IMR-90 (cell line): ENCODE measurements at regions not wholly inside any gene's neighbourhood (a gene's known extent, or its start where the extent isn't known, plus 50 kb on each side); places are given as distances from the start of the nearest gene placed in this dataset.

Experiments
- ATAC-seq: fragments of 200-7000 bp; cut with Tn5 transposase; 2 replicates; pipeline ENCODE4 v1.9.1; 2020; ENCODE audit warnings: low read depth, mild to moderate bottlenecking, moderate library complexity
- BruUV-seq: library from RNA; stranded (reverse); fragments of 400-500 nt; replicated peaks from 2 replicates; lab custom pipeline; 2021; lab: Mats Ljungman, UMichigan
- CTCF ChIA-PET: fragments of 300-600 bp; formaldehyde crosslinking; extraction: SDS; loops from one replicate; lab custom pipeline; 2021; ENCODE audit warnings: antibody characterized with exemption; lab: Yijun Ruan, JAX
- POLR2A ChIA-PET: fragments of 300-600 bp; sonication (Branson Sonifier 250); formaldehyde crosslinking; loops from one replicate; lab custom pipeline; 2022; ENCODE audit warnings: antibody characterized with exemption; ENCODE audit not compliant: unreplicated experiment; lab: Charles Lee
- DNase-seq: peaks from one replicate; pipeline ENCODE4 v3.0.0; 2013
- H2AFZ ChIP-seq: replicated peaks from 2 replicates; pipeline ENCODE3; 2013; ENCODE audit warnings: low read length, mild to moderate bottlenecking; ENCODE audit not compliant: poor library complexity
- H2AK5ac ChIP-seq: 2 replicates; pipeline ENCODE4 v1.6.1; 2013; ENCODE audit warnings: low read depth, low read length, inconsistent platforms
- H2AK9ac ChIP-seq: replicated peaks from 2 replicates; pipeline ENCODE3; 2013; ENCODE audit warnings: mild to moderate bottlenecking, low read depth, low read length, moderate library complexity; ENCODE audit not compliant: poor library complexity
- H2BK120ac ChIP-seq: 2 replicates; pipeline ENCODE4 v1.6.1; 2013; ENCODE audit warnings: low read depth, low read length, inconsistent platforms
- H2BK15ac ChIP-seq: 3 replicates; pipeline ENCODE4 v1.6.1; 2013; ENCODE audit warnings: low read depth, low read length, inconsistent platforms
- H2BK20ac ChIP-seq: 2 replicates; pipeline ENCODE4 v1.6.1; 2013; ENCODE audit warnings: low read depth, mild to moderate bottlenecking, inconsistent platforms, low read length, moderate library complexity
- H2BK5ac ChIP-seq: 2 replicates; pipeline ENCODE4 v1.6.1; 2013; ENCODE audit warnings: mild to moderate bottlenecking, low read depth, low read length, inconsistent platforms; ENCODE audit not compliant: poor library complexity, severe bottlenecking
- H3K14ac ChIP-seq: replicated peaks from 2 replicates; pipeline ENCODE4 v1.6.1; 2013; ENCODE audit warnings: low read depth, low read length, inconsistent platforms
- H3K18ac ChIP-seq: 2 replicates; pipeline ENCODE4 v1.6.1; 2013; ENCODE audit warnings: low read depth, low read length, control low read depth
- H3K23ac ChIP-seq: 2 replicates; pipeline ENCODE4 v1.6.1; 2013; ENCODE audit warnings: low read depth, low read length, inconsistent platforms
- H3K27ac ChIP-seq: 2 replicates; pipeline ENCODE4 v1.5.1; 2013; ENCODE audit warnings: mild to moderate bottlenecking, control low read depth, low read length; ENCODE audit not compliant: insufficient read depth
- H3K27me3 ChIP-seq: 2 replicates; pipeline ENCODE4 v1.6.1; 2013; ENCODE audit warnings: low read length; ENCODE audit not compliant: control insufficient read depth, insufficient read depth
- H3K36me3 ChIP-seq: 2 replicates; pipeline ENCODE4 v1.6.1; 2013; ENCODE audit warnings: low read length, mixed read lengths; ENCODE audit not compliant: control insufficient read depth, insufficient read depth
- H3K4ac ChIP-seq: 2 replicates; pipeline ENCODE4 v1.6.1; 2013; ENCODE audit warnings: low read depth, low read length, inconsistent platforms
- H3K4me1 ChIP-seq: 2 replicates; pipeline ENCODE4 v1.6.1; 2013; ENCODE audit warnings: low read length, mixed read lengths; ENCODE audit not compliant: control insufficient read depth, insufficient read depth
- H3K4me2 ChIP-seq: 2 replicates; pipeline ENCODE4 v1.6.1; 2013; ENCODE audit warnings: low read depth, mild to moderate bottlenecking, control low read depth, low read length, moderate library complexity
- H3K4me3 ChIP-seq: 2 replicates; pipeline ENCODE4 v1.5.1; 2013; ENCODE audit warnings: low read depth, mild to moderate bottlenecking, control low read depth, low read length, moderate library complexity; ENCODE audit not compliant: insufficient read depth
- H3K56ac ChIP-seq: 2 replicates; pipeline ENCODE4 v1.6.1; 2013; ENCODE audit warnings: low read length, inconsistent platforms; ENCODE audit not compliant: insufficient read depth; ENCODE audit errors: extremely low read depth
- H3K79me1 ChIP-seq, 2 experiments: 2 replicates each; pipeline ENCODE4 v1.6.1; 2013; ENCODE audit warnings: low read length in 2 of 2, inconsistent platforms in 1 of 2, low read depth in 1 of 2
- H3K9ac ChIP-seq: 2 replicates; pipeline ENCODE4 v1.6.1; 2013; ENCODE audit warnings: low read depth, low read length, control low read depth
- H3K9me1 ChIP-seq: 2 replicates; pipeline ENCODE4 v1.6.1; 2013; ENCODE audit warnings: low read length, inconsistent platforms; ENCODE audit not compliant: insufficient read depth
- H3K9me3 ChIP-seq: 2 replicates; pipeline ENCODE4 v1.6.1; 2013; ENCODE audit warnings: low read length; ENCODE audit not compliant: control insufficient read depth, insufficient read depth
- H4K20me1 ChIP-seq: 2 replicates; pipeline ENCODE4 v1.6.1; 2013; ENCODE audit warnings: low read length, inconsistent platforms; ENCODE audit not compliant: insufficient read depth
- H4K5ac ChIP-seq: 2 replicates; pipeline ENCODE4 v1.6.1; 2013; ENCODE audit warnings: mild to moderate bottlenecking, low read depth, low read length, control low read depth
- H4K8ac ChIP-seq, 2 experiments: 2 replicates each; pipeline ENCODE4 v1.6.1; 2013; ENCODE audit warnings: low read depth in 2 of 2, low read length in 2 of 2, control low read depth in 1 of 2, inconsistent platforms in 1 of 2
- H4K91ac ChIP-seq: 2 replicates; pipeline ENCODE4 v1.6.1; 2013; ENCODE audit warnings: low read depth, low read length, inconsistent platforms; ENCODE audit not compliant: insufficient read depth
- BHLHE40 ChIP-seq: fragments of 150-350 bp; IDR thresholded peaks from 2 replicates; pipeline ENCODE4 v1.6.1; 2016; ENCODE audit warnings: mild to moderate bottlenecking, low read depth, low read length
- CEBPB ChIP-seq: IDR thresholded peaks from 2 replicates; pipeline ENCODE4 v1.6.1; 2012; ENCODE audit warnings: low read depth, low read length, improper control_type of control experiment
- CHD1 ChIP-seq: IDR thresholded peaks from 2 replicates; pipeline ENCODE4 v1.6.1; 2012; ENCODE audit warnings: low read depth, low read length, improper control_type of control experiment
- FOS ChIP-seq: fragments of 150-350 bp; IDR thresholded peaks from 2 replicates; pipeline ENCODE4 v1.6.1; 2016; ENCODE audit warnings: low read depth, low read length
- MAFK ChIP-seq: IDR thresholded peaks from 2 replicates; pipeline ENCODE4 v1.6.1; 2012; ENCODE audit warnings: low read depth, low read length, improper control_type of control experiment
- MAZ ChIP-seq: IDR thresholded peaks from 2 replicates; pipeline ENCODE4 v1.6.1; 2012; ENCODE audit warnings: low read depth, mild to moderate bottlenecking, low read length, improper control_type of control experiment, moderate library complexity, borderline replicate concordance
- MXI1 ChIP-seq: IDR thresholded peaks from 2 replicates; pipeline ENCODE4 v1.6.1; 2012; ENCODE audit warnings: low read depth, mild to moderate bottlenecking, low read length, moderate library complexity, borderline replicate concordance
- NFE2L2 ChIP-seq: fragments of 150-350 bp; IDR thresholded peaks from 2 replicates; pipeline ENCODE4 v1.6.1; 2016; ENCODE audit warnings: low read depth, mild to moderate bottlenecking, low read length
- RCOR1 ChIP-seq: IDR thresholded peaks from 2 replicates; pipeline ENCODE4 v1.6.1; 2012; ENCODE audit warnings: mild to moderate bottlenecking, low read length, improper control_type of control experiment; ENCODE audit not compliant: insufficient replicate concordance
- RFX5 ChIP-seq: IDR thresholded peaks from 2 replicates; pipeline ENCODE4 v1.8.0; 2012; ENCODE audit warnings: low read depth, mild to moderate bottlenecking, low read length, moderate library complexity
- SMC3 ChIP-seq: fragments of 150-350 bp; IDR thresholded peaks from 2 replicates; pipeline ENCODE4 v1.6.1; 2016; ENCODE audit warnings: low read depth, mild to moderate bottlenecking, antibody characterized with exemption, low read length, moderate library complexity
- USF2 ChIP-seq: fragments of 150-350 bp; IDR thresholded peaks from 2 replicates; pipeline ENCODE4 v1.6.1; 2017; ENCODE audit warnings: mild to moderate bottlenecking, antibody characterized with exemption, low read length, low read depth
- WGBS, 2 experiments: methylation state at CpG; one replicate each; pipeline versions ENCODE4 v1.1.5 to v1.1.7; 2013; ENCODE audit warnings: missing lambda C conversion rate in 2 of 2; ENCODE audit not compliant: insufficient read length in 1 of 2; ENCODE audit errors: extremely low coverage in 2 of 2; 5-methylcytosine and 5-hydroxymethylcytosine counted together
- dilution Hi-C: fragments of 300-500 bp; cut with HindIII; formaldehyde crosslinking; loops from one replicate; pipeline ENCODE4 v1.14.3; 2018; ENCODE audit warnings: low sequenced_read_pairs; ENCODE audit not compliant: unreplicated experiment
- in situ Hi-C: fragments of 300-500 bp; cut with MboI; formaldehyde crosslinking; loops from 3 replicates; pipeline ENCODE4 v1.14.3; 2019; ENCODE audit warnings: low sequenced_read_pairs, inconsistent platforms, mixed read lengths
- intact Hi-C: fragments of 100-400 bp; cut with micrococcal nuclease; formaldehyde crosslinking; loops from 2 replicates; pipeline ENCODE4 v1.10.0; 2022
- TF ChIP-seq, protein P1 (sequence below): conservative IDR thresholded peaks from 2 replicates; pipeline ENCODE4 v1.5.1; 2012; ENCODE audit warnings: mild to moderate bottlenecking, low read depth, low read length, improper control_type of control experiment
- TF ChIP-seq, protein P2 (sequence below): fragments of 150-350 bp; IDR thresholded peaks from 2 replicates; pipeline ENCODE4 v1.6.1; 2016; ENCODE audit warnings: low read depth, mild to moderate bottlenecking, low read length, moderate library complexity, borderline replicate concordance

- H4K5ac ChIP-seq, result no peak overlapping the region
- H3K18ac ChIP-seq, result no peak overlapping the region
- no peaks in the 10 kb centered on the region for H3K27me3 ChIP-seq
- H3K9me3 ChIP-seq, result no peaks in the 10 kb centered on the region
- ChIA-PET POLR2A (no interaction called here), CTCF (interaction anchor here (0.7 kb wide), 1 partner anchor 71 kb away, joined by 3 read pairs; no protein-coding TSS in a partner anchor)
- H3K4me1 ChIP-seq, result no peaks in the 10 kb centered on the region
- no peak overlapping the region for H4K8ac ChIP-seq
- H3K23ac ChIP-seq, result no peak overlapping the region
- no peak overlapping the region for H2BK120ac ChIP-seq
- no peak overlapping the region for H2AK5ac ChIP-seq
- H3K27ac ChIP-seq, result no peak overlapping the region
- no peak for ATAC-seq
- no peak overlapping the region for H3K4me2 ChIP-seq
- no peak overlapping the region for H2BK20ac ChIP-seq
- TF ChIP-seq CEBPB (no peak), MAFK (no peak), MXI1 (no peak), RFX5 (no peak), USF2 (no peak), MAZ (no peak), RCOR1 (no peak), NFE2L2 (no peak), BHLHE40 (no peak), CHD1 (no peak), SMC3 (no peak), FOS (no peak)
- TF ChIP-seq, protein P1, sequence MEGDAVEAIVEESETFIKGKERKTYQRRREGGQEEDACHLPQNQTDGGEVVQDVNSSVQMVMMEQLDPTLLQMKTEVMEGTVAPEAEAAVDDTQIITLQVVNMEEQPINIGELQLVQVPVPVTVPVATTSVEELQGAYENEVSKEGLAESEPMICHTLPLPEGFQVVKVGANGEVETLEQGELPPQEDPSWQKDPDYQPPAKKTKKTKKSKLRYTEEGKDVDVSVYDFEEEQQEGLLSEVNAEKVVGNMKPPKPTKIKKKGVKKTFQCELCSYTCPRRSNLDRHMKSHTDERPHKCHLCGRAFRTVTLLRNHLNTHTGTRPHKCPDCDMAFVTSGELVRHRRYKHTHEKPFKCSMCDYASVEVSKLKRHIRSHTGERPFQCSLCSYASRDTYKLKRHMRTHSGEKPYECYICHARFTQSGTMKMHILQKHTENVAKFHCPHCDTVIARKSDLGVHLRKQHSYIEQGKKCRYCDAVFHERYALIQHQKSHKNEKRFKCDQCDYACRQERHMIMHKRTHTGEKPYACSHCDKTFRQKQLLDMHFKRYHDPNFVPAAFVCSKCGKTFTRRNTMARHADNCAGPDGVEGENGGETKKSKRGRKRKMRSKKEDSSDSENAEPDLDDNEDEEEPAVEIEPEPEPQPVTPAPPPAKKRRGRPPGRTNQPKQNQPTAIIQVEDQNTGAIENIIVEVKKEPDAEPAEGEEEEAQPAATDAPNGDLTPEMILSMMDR, result no peak
- TF ChIP-seq, protein P2, sequence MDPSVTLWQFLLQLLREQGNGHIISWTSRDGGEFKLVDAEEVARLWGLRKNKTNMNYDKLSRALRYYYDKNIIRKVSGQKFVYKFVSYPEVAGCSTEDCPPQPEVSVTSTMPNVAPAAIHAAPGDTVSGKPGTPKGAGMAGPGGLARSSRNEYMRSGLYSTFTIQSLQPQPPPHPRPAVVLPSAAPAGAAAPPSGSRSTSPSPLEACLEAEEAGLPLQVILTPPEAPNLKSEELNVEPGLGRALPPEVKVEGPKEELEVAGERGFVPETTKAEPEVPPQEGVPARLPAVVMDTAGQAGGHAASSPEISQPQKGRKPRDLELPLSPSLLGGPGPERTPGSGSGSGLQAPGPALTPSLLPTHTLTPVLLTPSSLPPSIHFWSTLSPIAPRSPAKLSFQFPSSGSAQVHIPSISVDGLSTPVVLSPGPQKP, result no peak
- H2AFZ ChIP-seq, result no peak overlapping the region
- WGBS, 2 experiments, result no CpG with 5 or more reads among the region's 2 CpGs
- H3K14ac ChIP-seq, result no peak overlapping the region
- H2BK15ac ChIP-seq, result no peak overlapping the region
- no peak overlapping the region for H3K4ac ChIP-seq
- no peak overlapping the region for H3K56ac ChIP-seq
- dilution Hi-C loops, result no loop called here
- no peaks in the 10 kb centered on the region for H3K36me3 ChIP-seq
- H4K91ac ChIP-seq, result no peak overlapping the region
- no peaks in the 10 kb centered on the region for H3K9me1 ChIP-seq
- no peaks in the 10 kb centered on the region for H3K79me1 ChIP-seq
- H2BK5ac ChIP-seq, result no peak overlapping the region
- no peak overlapping the region for H3K9ac ChIP-seq
- in situ Hi-C loops, result no loop called here
- BruUV-seq, result no TSS peak
- no peak overlapping the region for H3K4me3 ChIP-seq
- intact Hi-C loops, result no loop called here
- H2AK9ac ChIP-seq, result no peak overlapping the region
- DNase-seq, result no peak
- H4K20me1 ChIP-seq, result no peaks in the 10 kb centered on the region
Measured at GRCh38 chr1:95352767-95353166, 118.8 kb downstream of the RWDD3 start.
